GM12878 (cell line): ENCODE measurements at regions not wholly inside any gene's neighbourhood (a gene's known extent, or its start where the extent isn't known, plus 50 kb on each side); places are given as distances from the start of the nearest gene placed in this dataset.

Source experiments
- CEBPB ChIP-seq, 2 experiments: fragments of 150-350 bp in 1 of 2; IDR thresholded peaks; 2 replicates each; pipeline ENCODE4 v1.6.1; 2012 to 2014; ENCODE audit warnings: low read depth in 2 of 2, low read length in 2 of 2, borderline replicate concordance in 1 of 2, inconsistent platforms in 1 of 2
- EZH2 ChIP-seq: IDR thresholded peaks from 2 replicates; pipeline ENCODE4 v1.6.1; 2012; ENCODE audit warnings: low read depth, mild to moderate bottlenecking, control low read depth, inconsistent platforms, low read length, borderline replicate concordance; ENCODE audit not compliant: control insufficient read depth
- MYC ChIP-seq: IDR thresholded peaks from 2 replicates; pipeline ENCODE4 v1.6.1; 2011; ENCODE audit warnings: mild to moderate bottlenecking, low read length, moderate library complexity, inconsistent platforms; ENCODE audit not compliant: insufficient read depth, insufficient replicate concordance, insufficient read length, severe bottlenecking
- POLR2A ChIP-seq: IDR thresholded peaks from 2 replicates; pipeline ENCODE4 v1.6.1; 2011; ENCODE audit warnings: low read depth, mild to moderate bottlenecking, low read length
- ZNF24 ChIP-seq: fragments of 450-650 bp; IDR thresholded peaks from 2 replicates; pipeline ENCODE4 v1.6.1; 2017; ENCODE audit warnings: antibody characterized with exemption, mild to moderate bottlenecking
- ZSCAN29 ChIP-seq: fragments of 450-650 bp; IDR thresholded peaks from 2 replicates; pipeline ENCODE4 v1.6.1; 2017; ENCODE audit warnings: mild to moderate bottlenecking, moderate library complexity
- TF ChIP-seq, protein P1 (sequence below), 3 experiments: IDR thresholded peaks in 2 of 3; conservative IDR thresholded peaks in 1 of 3; 2 replicates each; pipeline ENCODE4 v1.5.1; 2011; ENCODE audit warnings: low read depth in 3 of 3, low read length in 3 of 3, mild to moderate bottlenecking in 3 of 3, control low read depth in 2 of 3, moderate library complexity in 2 of 3, inconsistent platforms in 1 of 3, mixed read lengths in 1 of 3; ENCODE audit not compliant: control insufficient read depth in 2 of 3, insufficient read depth in 1 of 3; ENCODE audit errors: extremely low read depth in 1 of 3
- TF ChIP-seq, protein P2 (sequence below): IDR thresholded peaks from 2 replicates; pipeline ENCODE4 v1.6.1; 2012; ENCODE audit warnings: low read depth, low read length, improper control_type of control experiment
- TF ChIP-seq, protein P3 (sequence below): IDR thresholded peaks from 2 replicates; pipeline ENCODE4 v1.6.1; 2012; ENCODE audit warnings: low read length, inconsistent platforms

DNA sequence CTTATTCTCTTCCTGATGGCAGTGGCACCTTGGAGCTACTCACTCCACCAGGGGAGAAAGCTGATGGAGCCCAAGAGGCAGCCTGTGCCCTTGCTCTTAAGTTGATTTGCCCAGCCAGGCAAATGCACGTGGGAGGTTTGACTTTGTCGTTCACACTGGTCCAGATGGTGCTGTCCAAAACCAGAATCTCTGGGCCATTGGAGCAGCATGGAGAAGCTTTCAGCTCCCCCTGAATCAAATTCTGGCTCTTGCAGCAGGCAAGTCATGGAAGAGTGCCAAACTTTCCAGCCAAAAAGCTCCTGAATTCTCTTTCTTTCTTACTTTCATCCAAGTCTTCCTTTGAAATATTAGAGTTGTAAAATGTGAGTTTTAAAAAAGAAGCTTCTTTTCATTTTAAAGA is 970.4 kb downstream of the RPA4 start:
- no peak for TF ChIP-seq CEBPB (IDR thresholded peaks at IDR 0.05; ENCODE audit: borderline replicate concordance in 1 of 2, low read depth in 2 of 2, low read length in 2 of 2)
- no peak for TF ChIP-seq EZH2
- TF ChIP-seq ZNF24, result no peak
- TF ChIP-seq, protein P1, sequence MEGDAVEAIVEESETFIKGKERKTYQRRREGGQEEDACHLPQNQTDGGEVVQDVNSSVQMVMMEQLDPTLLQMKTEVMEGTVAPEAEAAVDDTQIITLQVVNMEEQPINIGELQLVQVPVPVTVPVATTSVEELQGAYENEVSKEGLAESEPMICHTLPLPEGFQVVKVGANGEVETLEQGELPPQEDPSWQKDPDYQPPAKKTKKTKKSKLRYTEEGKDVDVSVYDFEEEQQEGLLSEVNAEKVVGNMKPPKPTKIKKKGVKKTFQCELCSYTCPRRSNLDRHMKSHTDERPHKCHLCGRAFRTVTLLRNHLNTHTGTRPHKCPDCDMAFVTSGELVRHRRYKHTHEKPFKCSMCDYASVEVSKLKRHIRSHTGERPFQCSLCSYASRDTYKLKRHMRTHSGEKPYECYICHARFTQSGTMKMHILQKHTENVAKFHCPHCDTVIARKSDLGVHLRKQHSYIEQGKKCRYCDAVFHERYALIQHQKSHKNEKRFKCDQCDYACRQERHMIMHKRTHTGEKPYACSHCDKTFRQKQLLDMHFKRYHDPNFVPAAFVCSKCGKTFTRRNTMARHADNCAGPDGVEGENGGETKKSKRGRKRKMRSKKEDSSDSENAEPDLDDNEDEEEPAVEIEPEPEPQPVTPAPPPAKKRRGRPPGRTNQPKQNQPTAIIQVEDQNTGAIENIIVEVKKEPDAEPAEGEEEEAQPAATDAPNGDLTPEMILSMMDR (IDR thresholded peaks at IDR 0.05 in 2 of 3, conservative IDR thresholded peaks at IDR 0.05 in 1 of 3; ENCODE audit: control insufficient read depth in 2 of 3, extremely low read depth in 1 of 3, insufficient read depth in 1 of 3, low read depth in 3 of 3, low read length in 3 of 3), result no peak
- TF ChIP-seq, protein P2, sequence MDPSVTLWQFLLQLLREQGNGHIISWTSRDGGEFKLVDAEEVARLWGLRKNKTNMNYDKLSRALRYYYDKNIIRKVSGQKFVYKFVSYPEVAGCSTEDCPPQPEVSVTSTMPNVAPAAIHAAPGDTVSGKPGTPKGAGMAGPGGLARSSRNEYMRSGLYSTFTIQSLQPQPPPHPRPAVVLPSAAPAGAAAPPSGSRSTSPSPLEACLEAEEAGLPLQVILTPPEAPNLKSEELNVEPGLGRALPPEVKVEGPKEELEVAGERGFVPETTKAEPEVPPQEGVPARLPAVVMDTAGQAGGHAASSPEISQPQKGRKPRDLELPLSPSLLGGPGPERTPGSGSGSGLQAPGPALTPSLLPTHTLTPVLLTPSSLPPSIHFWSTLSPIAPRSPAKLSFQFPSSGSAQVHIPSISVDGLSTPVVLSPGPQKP, result no peak
- TF ChIP-seq MYC, result no peak
- TF ChIP-seq ZSCAN29, result no peak
- no peak for TF ChIP-seq POLR2A
- TF ChIP-seq, protein P3, sequence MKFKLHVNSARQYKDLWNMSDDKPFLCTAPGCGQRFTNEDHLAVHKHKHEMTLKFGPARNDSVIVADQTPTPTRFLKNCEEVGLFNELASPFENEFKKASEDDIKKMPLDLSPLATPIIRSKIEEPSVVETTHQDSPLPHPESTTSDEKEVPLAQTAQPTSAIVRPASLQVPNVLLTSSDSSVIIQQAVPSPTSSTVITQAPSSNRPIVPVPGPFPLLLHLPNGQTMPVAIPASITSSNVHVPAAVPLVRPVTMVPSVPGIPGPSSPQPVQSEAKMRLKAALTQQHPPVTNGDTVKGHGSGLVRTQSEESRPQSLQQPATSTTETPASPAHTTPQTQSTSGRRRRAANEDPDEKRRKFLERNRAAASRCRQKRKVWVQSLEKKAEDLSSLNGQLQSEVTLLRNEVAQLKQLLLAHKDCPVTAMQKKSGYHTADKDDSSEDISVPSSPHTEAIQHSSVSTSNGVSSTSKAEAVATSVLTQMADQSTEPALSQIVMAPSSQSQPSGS, result no peak
